A549 (cell line): ENCODE measurements at regions not wholly inside any gene's neighbourhood (a gene's known extent, or its start where the extent isn't known, plus 50 kb on each side); places are given as distances from the start of the nearest gene placed in this dataset.

Experiments used
- CHD2 ChIP-seq: fragments of 150-350 bp; IDR thresholded peaks from 2 replicates; pipeline ENCODE4 v1.6.1; 2014; ENCODE audit warnings: low read length; ENCODE audit not compliant: partially characterized antibody
- CHD4 ChIP-seq: fragments of 200-600 bp; sonication (generic); IDR thresholded peaks from 2 replicates; pipeline ENCODE4 v1.6.1; 2016; ENCODE audit warnings: antibody characterized with exemption, mild to moderate bottlenecking, borderline replicate concordance
- EP300 ChIP-seq, 2 experiments: fragments of >200 bp; sonication (Bioruptor Twin); formaldehyde crosslinking; IDR thresholded peaks; 2 replicates in 1 of 2; 3 replicates in 1 of 2; pipeline ENCODE4 v1.6.1; 2016 to 2017
- ESRRA ChIP-seq: fragments of 150-350 bp; IDR thresholded peaks from 2 replicates; pipeline ENCODE4 v1.6.1; 2014; ENCODE audit warnings: mild to moderate bottlenecking, low read length, borderline replicate concordance
- KDM1A ChIP-seq: fragments of 200-600 bp; sonication (generic); IDR thresholded peaks from 2 replicates; pipeline ENCODE4 v1.6.1; 2016; ENCODE audit warnings: low read depth, mild to moderate bottlenecking
- MAFK ChIP-seq: fragments of 450-650 bp; IDR thresholded peaks from 2 replicates; pipeline ENCODE4 v1.6.1; 2014; ENCODE audit not compliant: partially characterized antibody
- NPAS2 ChIP-seq: fragments of 250-450 bp; sonication (Bioruptor Pico); IDR thresholded peaks from 2 replicates; pipeline ENCODE4 v1.8.0; 2022; ENCODE audit warnings: mild to moderate bottlenecking, moderate library complexity, borderline replicate concordance
- POLR2A ChIP-seq: IDR thresholded peaks from 2 replicates; pipeline ENCODE4 v1.6.1; 2012; ENCODE audit warnings: mild to moderate bottlenecking, low read length
- POLR2AphosphoS2 ChIP-seq: conservative IDR thresholded peaks from 2 replicates; pipeline ENCODE4 v1.6.1; 2012; ENCODE audit warnings: low read length, improper control_type of control experiment, inconsistent platforms
- RCOR1 ChIP-seq: fragments of 150-350 bp; IDR thresholded peaks from 2 replicates; pipeline ENCODE4 v1.6.1; 2014; ENCODE audit warnings: antibody characterized with exemption, low read length, low read depth
- REST ChIP-seq: fragments of 200-600 bp; sonication (generic); IDR thresholded peaks from 2 replicates; pipeline ENCODE4 v1.6.1; 2016; ENCODE audit warnings: antibody characterized with exemption, mild to moderate bottlenecking, moderate library complexity
- ZFP36 ChIP-seq: fragments of 450-650 bp; IDR thresholded peaks from 2 replicates; pipeline ENCODE4 v1.6.1; 2014; ENCODE audit warnings: borderline replicate concordance; ENCODE audit not compliant: partially characterized antibody
- TF ChIP-seq, protein P1 (sequence below): fragments of >200 bp; sonication (Bioruptor Twin); formaldehyde crosslinking; IDR thresholded peaks from 3 replicates; pipeline ENCODE4 v1.6.1; 2016
- TF ChIP-seq, protein P2 (sequence below): fragments of >200 bp; sonication (Bioruptor Twin); formaldehyde crosslinking; IDR thresholded peaks from 3 replicates; pipeline ENCODE4 v1.5.1; 2016

- TF ChIP-seq EP300 (IDR thresholded peaks at IDR 0.05) (no peak), POLR2AphosphoS2 (no peak), ESRRA (no peak), ZFP36 (no peak), KDM1A (no peak), CHD2 (no peak), POLR2A (no peak), NPAS2 (CRISPR knock-in tag) (no peak), REST (no peak), RCOR1 (no peak), MAFK (no peak), CHD4 (no peak)
- TF ChIP-seq, protein P1, sequence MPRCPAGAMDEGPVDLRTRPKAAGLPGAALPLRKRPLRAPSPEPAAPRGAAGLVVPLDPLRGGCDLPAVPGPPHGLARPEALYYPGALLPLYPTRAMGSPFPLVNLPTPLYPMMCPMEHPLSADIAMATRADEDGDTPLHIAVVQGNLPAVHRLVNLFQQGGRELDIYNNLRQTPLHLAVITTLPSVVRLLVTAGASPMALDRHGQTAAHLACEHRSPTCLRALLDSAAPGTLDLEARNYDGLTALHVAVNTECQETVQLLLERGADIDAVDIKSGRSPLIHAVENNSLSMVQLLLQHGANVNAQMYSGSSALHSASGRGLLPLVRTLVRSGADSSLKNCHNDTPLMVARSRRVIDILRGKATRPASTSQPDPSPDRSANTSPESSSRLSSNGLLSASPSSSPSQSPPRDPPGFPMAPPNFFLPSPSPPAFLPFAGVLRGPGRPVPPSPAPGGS: no peak
- TF ChIP-seq, protein P2, sequence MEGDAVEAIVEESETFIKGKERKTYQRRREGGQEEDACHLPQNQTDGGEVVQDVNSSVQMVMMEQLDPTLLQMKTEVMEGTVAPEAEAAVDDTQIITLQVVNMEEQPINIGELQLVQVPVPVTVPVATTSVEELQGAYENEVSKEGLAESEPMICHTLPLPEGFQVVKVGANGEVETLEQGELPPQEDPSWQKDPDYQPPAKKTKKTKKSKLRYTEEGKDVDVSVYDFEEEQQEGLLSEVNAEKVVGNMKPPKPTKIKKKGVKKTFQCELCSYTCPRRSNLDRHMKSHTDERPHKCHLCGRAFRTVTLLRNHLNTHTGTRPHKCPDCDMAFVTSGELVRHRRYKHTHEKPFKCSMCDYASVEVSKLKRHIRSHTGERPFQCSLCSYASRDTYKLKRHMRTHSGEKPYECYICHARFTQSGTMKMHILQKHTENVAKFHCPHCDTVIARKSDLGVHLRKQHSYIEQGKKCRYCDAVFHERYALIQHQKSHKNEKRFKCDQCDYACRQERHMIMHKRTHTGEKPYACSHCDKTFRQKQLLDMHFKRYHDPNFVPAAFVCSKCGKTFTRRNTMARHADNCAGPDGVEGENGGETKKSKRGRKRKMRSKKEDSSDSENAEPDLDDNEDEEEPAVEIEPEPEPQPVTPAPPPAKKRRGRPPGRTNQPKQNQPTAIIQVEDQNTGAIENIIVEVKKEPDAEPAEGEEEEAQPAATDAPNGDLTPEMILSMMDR: no peak
Observed at GRCh38 chr3:35849496-35849895, 210.2 kb downstream of the ARPP21 start.
